Ammon's horn (tissue), 1 donor: ENCODE measurements at regions not wholly inside any gene's neighbourhood (a gene's known extent, or its start where the extent isn't known, plus 50 kb on each side); places are given as distances from the start of the nearest gene placed in this dataset.
"Not testable (repeated sequence)": the region's sequence is repeated elsewhere in the genome, so short reads cannot be mapped to it uniquely, and the experiment has no call there.

ENCODE experiments used
- DNase-seq: peaks from one replicate; pipeline ENCODE4 v3.0.0-alpha.2; 2016; ENCODE audit warnings: low spot score

DNA sequence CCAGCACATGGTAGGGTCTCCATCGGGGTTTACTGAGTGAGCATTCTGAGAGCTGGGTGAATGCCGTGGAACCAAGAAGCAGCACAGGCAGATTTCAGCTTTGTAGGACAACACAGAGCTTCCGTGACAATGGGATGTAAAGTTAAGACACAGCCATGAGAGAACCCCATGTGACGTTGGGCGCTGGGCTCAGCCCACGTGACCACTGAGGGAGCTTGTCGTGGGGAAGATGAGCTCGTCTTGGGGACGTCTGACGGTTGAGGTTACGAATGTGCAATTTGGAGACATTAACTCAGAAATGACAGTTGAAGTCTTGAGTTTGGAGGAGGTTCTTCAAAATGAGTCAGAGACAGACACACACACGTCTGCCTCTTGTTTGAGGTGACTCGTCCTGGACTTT, 51.5 kb upstream of the MUC20 start:
- DNase-seq, result not testable (repeated sequence)

DNA sequence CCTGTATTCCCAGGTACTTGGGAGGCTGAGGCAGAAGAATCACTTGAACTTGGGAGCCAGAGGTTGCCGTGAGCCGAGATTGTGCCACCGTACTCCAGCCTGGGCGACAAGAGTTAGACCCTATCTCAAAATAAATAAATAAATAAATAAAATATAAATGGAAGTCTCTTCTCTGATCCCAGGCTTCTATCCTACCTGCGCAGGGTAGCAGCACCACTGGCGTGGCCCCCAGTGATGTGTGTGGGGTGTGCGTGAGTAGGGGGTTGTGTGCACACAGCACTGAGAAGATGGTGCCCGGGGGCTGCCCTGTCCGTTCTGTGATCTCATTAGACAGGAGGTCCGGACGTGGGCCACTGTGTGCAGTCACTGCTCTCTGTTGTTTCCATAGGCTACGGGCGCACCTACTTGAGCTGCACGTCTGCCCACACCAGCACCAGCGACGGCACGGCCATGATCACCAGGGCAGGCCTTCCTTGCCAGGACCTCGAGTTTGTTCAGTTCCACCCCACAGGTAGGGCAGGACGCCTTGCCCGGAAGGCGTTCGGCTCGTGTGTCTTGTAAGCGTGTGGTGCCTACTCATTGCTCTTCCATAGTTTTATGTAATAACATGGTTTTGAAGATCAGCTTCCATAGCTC, 52.5 kb upstream of the MUC20 start:
- DNase-seq, result not testable (repeated sequence)

DNA sequence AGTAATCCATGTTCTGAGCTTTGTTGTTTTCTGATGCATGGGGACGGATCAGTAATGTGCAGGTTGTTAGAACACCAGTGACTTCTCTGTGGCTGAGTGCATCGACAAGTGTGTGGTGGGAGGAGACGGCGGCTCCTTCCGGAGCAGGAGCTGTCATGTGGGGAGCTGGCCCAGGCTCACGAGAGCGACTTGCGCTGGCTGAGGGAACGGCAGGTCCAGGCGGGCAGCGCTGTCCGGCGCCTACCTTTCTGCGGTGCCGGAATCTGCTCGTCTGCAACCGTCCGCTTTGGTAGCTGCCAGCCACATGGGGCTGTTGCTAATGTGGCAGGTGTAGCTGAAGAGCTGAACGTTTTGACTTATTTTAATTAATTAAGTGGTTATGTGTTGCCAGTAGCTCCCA, 55.5 kb upstream of the MUC20 start:
- not testable (repeated sequence) for DNase-seq

DNA sequence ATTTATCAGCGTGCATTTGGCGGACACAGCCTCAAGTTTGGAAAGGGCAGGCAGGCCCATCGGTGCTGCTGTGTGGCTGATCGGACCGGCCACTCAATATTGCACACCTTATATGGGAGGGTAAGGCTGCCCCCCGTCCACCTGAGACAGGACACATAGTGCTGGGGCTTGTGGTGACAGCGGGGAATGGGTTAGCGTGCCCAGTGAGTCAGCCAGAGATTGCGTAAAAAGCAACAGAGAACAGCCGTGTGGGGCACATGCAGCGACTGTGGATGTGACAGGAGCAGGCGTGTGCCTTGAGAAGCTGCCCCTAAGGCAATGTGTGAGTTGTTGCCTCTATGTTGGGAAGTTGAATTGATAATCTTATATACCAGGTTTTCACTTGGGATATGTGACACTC, 56.6 kb upstream of the MUC20 start:
- not testable (repeated sequence) for DNase-seq

DNA sequence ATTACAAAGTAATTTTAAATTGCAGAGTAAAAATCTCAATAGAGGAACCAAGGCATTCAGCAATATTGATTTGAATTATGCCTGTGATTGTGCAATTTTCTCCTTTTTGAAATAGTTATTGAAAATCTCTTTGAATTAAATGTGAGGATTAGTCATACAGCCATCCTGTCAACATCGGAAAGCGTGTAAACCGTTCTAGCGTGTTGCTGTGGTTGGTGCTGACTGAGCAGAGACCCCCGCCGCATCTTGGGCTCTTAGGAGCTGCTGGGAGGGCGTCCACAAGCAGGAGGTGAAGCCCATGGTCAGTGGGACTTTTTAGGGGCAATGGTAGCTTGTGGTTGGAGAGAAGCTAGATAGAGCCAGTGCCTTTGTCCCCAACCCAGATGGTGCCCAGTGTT, 61.6 kb upstream of the MUC20 start:
- DNase-seq, result not testable (repeated sequence)

DNA sequence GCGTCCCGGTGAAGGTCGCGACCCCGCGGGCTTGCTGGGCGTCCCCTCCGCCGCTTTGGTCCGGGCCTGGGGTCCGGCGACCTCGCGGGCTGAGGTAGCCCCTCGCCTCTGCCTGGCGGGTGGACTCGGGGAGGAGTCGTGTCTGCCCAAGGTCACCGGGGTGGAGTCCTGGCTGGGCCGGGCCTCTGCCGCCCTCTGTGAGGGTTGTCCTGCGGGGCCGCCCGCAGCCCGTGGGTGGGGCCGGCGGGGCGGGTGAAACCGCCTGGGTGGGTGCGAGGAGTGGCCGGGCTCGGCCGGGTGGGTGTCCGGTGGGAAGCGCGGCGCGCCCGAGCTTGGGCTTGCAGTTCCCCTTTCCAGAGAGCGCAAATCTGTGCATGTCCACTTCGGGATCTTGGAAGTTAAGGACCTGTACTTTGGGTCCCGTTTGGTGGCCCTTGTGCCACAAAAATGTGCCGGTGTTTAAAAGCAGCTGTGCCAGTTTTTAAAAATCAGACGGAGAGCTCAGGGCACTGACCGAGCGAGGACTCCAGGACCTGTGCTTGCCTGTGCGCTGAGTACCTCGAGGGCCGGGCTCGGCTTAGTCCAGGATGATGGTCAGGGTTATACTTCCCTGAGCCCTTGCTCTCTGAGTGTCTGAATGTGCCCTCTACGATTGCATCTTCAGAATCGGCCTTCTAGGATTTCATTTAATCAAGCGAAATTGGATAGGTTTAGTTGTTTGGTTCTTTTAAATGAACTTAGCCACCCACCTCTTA, 62.2 kb upstream of the MUC20 start:
- DNase-seq, result not testable (repeated sequence)

DNA sequence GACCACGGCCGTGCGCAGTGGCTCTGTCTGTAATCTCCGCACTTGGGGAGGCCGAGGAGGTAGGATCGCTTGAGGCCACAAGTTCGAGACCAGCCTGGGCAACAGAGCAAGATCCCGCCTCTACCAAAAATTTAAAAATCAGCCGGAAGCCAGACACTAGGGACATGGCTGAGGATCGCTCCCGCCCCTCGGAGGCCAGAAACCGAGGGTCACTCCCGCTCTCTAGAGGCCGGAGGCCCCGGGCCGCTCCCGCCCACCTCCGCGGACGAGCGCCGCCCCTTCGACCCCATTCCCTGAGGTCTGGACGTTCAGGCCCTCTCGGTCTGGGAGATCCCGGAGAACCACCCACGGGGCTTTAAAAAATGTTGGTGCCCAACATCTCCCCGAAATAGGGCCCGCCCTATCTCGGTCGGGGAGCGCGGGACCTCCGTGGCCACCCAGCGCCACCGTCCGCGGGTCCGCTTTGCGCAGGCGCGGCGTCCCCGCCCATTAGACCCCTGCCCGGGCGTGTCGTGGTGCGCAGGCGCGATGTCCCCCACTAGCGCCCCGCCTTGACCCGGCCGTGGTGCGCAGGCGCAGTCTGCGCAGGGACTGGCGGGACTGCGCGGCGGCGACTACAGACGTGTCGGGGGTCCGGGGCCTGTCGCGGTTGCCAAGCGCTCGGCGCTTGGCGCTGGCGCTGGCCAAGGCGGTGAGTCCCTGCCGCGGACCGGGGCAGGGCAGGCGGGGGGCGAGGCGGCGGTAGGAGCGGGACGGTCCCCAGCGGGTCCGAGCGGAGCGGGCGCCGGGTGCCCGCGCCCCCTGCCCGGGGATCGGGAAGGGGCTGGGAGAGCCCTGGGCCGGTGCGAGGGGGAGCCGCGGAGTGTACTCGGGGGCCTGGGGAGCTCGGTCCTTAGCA, 63.1 kb upstream of the MUC20 start:
- DNase-seq, result peak; percentile 63

DNA sequence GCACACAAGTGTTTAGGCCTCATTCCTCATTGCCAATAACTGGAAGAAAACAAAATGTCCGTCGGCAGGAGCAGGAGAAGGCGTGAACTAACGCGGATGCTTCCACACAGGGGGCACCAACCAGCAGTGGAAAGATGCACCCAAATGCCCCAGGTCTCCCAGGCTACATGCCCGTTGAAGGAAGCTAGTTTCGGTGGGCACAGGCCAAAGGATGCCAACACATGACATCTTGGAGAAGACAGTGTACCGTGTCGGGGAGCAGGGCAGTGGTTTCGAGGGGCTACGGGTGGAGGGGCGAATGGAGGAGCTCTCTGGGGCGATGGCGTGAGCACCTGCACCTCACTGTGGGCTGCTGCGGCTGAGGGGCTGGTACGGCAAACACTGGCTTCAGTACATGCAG, 64.7 kb upstream of the MUC20 start:
- not testable (repeated sequence) for DNase-seq

DNA sequence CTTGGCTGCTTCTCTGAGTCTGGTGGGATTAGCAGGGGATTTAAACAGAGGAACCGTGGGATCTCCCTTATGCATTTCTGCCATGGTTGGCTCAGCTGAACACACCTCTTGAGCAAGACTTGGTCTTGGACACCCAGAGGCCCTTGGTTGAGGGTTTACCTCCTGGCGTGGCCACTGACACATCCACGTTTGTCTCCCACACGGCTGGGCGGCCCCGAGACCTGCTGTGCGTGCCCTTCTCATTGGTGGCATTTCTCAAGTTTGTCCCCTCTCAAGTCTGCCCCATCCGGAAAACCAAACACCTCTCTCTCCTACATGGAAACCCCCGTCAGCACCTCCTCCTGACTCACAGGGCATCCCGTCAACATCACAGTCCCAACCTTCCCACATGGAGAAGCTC, 66.0 kb upstream of the MUC20 start:
- not testable (repeated sequence) for DNase-seq

DNA sequence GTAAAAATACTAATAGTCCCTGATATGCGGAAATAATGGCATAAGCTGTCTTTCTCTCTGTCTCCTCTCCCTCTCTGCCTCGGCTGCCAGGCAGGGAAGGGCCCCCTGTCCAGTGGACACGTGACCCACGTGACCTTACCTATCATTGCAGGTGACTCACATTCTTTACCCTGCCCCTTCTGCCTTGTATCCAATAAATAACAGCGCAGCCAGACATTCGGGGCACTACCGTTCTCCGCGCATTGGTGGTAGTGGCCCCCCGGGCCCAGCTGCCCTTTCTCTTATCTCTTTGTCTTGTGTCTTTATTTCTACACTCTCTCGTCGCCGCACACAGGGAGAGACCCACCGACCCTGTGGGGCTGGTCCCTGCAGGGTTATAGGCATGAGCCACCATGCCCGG, 66.6 kb upstream of the MUC20 start:
- not testable (repeated sequence) for DNase-seq

DNA sequence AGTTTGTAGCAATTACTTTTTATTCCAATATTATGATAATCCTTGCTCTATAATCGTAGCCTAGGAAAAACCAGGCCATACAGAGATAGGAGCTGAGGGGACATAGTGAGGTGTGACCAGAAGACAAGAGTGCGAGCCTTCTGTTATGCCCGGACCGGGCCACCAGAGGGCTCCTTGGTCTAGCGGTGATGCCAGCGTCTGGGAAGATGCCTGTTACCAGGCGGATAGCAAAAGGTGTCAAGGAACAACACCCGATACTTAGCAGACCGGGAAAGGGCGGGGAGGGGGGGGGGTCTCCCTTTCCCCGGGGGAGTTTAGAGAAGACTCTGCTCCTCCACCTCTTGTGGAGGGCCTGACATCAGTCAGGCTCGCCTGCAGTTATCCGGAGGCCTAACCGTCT, 67.1 kb upstream of the MUC20 start:
- DNase-seq, result not testable (repeated sequence)

DNA sequence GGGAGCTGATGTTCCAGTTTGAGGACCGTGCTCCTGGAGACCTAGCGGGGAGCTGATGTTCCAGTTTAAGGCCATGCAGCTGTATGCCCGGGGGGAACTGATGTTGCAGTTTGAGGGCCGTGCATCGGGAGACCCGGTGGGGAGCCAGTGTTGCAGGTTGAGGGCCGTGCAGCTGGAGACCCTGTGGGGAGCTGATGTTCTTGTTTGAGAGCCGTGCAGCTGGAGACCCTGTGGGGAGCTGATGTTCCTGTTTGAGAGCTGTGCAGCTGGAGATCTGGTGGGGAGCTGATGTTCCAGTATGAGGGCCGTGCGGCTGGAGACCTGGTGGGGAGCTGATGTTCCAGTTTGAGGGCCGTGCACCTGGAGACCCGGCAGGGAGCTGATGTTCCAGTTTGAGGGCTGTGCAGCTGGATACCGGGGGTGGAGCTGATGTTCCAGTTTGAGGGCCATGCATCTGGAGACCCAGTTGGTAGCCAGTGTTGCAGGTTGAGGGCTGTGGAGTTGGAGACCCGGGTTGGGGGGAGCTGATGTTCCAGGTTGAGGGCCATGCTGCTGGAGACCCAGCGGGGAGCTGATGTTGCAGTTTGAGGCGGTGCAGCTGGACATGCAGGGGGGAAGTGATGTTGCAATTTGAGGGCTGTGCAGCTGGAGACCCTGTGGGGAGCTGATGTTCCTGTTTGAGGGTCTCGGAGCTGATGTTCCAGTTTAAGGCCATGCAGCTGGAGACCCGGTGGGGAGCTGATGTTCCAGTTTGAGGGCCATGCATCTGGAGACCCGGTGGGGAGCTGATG, 64.4 kb upstream of the APOD start:
- DNase-seq, result not testable (repeated sequence)

DNA sequence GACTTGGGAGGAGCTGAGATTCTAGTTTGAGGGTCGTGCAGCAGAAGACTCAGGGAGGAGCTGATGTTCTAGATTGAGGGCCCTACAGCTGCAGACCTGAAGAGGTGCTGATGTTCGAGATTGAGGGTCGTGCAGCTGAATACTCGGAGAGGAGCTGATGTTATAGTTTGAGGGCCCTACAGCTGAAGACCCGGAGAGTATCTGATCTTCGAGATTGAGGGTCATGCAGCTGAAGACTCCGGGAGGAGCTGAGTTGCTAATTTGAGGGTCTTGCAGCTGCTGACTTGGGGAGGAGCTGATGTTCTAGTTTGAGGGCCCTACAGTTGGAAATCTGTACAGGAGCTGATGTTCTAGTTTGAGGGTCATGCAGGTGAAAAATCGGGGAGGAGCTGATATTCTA, 62.1 kb upstream of the APOD start:
- not testable (repeated sequence) for DNase-seq

DNA sequence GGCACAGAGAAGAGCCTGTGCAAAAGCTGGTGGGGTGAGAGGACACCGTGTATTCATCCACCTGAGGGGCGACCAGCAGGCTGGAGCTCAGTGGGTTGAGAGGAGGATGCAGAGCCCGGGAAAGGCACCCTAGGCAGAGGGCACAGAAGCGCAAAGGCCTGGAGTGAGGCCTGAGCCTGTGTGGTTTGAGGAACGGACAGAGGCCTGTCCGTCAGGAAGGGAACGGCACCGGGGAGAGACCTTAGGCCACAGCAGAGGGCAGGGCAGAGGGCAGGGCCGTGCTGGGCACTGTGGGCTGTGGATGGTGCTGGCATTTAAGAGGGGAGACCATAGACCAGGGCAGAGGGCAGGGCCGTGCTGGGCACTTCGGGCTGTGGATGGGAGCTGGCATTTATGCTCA, 59.5 kb upstream of the APOD start:
- DNase-seq, result not testable (repeated sequence)

DNA sequence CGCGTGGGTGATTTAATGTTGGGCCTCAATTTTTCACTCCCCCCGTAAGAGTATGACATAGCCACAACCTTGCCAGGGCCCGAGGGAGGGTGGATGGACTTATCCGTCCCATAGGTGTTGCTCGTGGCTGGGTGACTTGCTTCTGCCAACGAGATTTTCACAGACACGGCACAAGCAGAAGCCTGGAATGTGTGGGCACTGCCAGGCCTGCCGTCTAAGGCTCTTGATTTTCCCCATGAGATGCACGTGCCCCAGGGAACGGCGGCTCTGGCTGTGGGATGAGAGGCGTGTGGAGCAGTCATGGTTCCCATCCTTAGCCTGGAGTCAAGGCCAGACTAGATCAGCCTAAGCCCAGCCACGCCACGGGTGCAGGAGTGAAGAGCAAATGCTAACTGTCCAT, 58.6 kb upstream of the APOD start:
- not testable (repeated sequence) for DNase-seq

DNA sequence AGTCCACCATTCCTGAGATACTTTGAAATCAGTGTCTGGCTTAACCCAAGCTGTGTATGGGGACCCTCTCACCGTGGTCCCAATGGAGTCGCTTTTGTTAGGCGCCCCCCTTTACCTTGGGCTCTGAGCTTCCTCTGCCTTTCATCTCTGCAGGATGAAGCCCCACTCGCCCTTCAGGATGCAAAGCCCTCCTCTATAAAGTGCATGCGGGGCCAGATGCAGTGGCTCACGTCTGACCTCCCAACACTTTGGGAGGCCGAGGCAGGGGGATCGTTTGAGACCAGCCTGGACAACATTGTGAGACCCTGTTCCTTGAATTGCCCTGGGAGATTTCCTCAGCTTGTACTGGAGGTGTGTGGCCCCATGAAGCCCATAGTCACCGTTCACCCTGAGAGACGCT, 54.7 kb upstream of the APOD start:
- DNase-seq, result not testable (repeated sequence)

DNA sequence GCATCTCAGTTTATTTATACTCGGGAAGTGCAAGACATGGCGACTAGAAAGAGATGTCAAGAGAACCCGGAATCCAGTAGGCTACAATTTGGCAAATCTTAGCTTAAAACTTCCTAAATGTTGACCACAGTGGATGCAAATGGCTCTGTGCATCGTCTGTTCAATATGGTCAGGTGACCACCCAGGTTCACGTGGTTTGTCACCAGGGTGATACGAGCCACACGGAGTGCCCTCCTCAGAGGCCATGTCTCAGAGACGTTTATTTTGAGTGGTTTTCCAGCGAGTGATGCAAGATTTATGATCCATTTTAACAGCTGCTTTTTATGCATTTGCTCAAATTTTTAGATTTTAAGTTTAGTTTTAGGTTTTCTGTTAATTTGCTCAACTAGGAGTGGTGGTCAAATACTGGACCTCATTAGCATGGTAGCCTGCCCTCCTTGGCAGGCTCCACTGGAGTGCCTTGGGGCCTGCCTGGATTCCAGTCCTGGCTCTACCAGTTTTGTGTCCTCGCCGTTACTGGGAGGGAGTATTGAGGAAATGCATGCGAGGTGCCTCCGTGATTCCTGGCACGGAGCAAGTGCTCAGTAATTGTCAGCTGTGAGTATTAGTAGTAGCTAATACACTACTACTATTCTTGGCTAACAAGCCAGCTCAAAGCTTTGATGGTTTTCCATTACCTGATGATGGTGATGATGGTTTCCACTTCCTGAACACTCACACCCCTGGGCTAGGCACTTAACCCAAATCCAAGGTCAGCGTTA, 53.9 kb upstream of the APOD start:
- DNase-seq, result not testable (repeated sequence)

DNA sequence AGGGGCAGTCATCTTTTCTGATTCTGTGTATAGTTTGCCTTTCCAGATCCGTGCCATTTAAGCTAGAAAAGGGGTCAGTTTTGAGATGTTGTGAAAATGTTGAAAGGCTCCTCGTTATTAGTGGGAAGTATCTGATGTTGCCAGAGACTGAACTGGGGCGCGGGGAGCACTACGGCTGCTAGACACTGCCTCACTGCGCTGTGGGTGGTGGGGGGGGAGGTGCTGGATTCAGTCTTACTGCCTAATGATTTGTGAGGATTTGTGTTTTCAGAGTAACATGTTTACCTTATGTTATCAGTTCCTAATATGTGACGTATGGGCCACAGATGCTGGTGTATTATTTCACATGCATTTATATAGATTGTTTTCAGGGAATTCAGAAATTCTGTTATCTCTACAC, 53.3 kb upstream of the APOD start:
- not testable (repeated sequence) for DNase-seq

DNA sequence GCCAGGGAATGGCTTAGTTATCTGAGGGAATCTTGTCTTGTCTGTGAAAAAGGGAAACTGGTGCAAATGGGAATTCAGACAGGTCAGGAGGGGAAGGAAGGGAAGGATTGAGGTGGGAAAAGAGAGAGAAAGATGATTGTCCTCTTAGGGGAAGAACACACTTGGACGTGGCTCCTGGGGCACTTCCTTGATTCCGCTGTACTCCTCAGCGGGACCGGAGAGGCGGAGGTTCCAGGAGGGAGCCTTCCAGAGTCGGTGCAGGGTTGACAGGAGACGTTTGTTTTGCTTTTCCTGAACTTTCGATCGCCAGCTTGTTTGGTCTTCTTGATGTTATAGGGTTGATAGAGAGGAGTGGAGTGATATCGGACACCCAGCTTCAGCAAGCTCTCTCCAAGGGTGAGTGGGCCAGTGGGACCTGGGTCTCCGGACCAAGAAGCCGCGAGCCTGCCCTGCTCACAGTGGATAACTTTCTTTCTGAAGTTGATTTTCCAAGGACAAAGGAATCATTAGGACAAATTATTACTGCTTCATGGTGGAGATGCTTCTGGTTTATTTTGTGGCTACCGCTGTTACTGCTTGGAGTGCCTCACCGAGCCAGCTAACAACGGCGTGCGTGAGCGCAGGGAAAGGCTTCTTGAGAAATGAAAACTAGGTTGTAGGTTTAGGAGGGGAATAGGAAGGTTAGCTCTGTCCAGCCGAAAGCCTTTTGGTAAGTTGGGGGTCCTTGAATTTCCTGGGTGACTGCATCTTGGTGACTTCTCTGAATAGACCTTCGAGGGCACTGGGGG, 52.4 kb upstream of the APOD start:
- not testable (repeated sequence) for DNase-seq

DNA sequence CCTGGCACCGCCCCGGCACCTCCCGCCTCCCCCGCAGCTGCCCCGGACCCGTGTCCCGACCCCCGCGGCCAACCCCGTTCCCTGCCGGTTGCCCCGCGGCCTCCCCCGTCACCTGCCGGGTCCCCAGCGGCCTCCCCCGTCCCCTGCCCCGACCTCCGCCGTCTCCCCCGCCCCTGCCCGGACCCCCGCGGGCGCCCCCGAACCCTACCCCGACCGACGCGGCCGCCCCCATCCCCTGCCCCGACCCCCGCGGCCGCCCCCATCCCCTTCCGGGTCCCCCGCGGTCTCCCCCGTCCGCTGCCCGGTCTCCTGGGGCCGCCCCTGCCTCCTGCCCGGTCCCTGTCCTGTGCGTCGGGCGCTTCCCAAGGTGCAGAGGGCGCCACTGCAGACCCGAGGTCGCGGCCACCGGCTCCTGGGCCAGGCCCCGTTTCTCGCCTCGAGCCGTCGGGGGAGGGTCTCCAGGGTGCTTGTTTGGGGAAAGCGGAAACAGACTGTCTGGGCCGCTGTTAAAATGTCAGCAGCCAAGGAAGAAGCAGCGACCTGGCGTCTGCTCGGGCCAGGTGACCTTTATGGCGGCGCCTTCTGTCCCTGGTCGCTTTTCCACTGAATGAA, 51.6 kb upstream of the APOD start:
- DNase-seq, result not testable (repeated sequence)
